ENCODE measurements at regions not wholly inside any gene's neighbourhood (a gene's known extent, or its start where the extent isn't known, plus 50 kb on each side); places are given as distances from the start of the nearest gene placed in this dataset.

GRCh38 chr12:75712223-75712622, 200.8 kb upstream of the KRR1 start:
- intact Hi-C loops (cut with micrococcal nuclease) = loop anchor here (10.0 kb wide), 1 partner anchor 187 kb away; no protein-coding TSS in a partner anchor
- no peak overlapping the region for H3K4me3 Mint-ChIP-seq
- H3K27me3 Mint-ChIP-seq = peaks cover 26% of the 10 kb centered on the region
- DNase-seq = no peak
- no peaks in the 10 kb centered on the region for H3K36me3 Mint-ChIP-seq (ENCODE audit: low read depth)
- H3K4me1 Mint-ChIP-seq = peaks cover 12% of the 10 kb centered on the region
- H3K9me3 Mint-ChIP-seq = peaks cover 6% of the 10 kb centered on the region
- H3K27ac Mint-ChIP-seq = no peak overlapping the region

GRCh38 chr12:75711271-75711670, 199.9 kb upstream of the KRR1 start:
- Mint-ChIP-seq H3K4me3 (no peak overlapping the region), H3K36me3 (ENCODE audit: low read depth) (no peaks in the 10 kb centered on the region), H3K27me3 (peaks cover 30% of the 10 kb centered on the region), H3K27ac (no peak overlapping the region), H3K9me3 (peaks cover 6% of the 10 kb centered on the region), H3K4me1 (peaks cover 15% of the 10 kb centered on the region)
- no peak for DNase-seq
- intact Hi-C loops (cut with micrococcal nuclease) = loop anchor here (10.0 kb wide), 1 partner anchor 186 kb away; no protein-coding TSS in a partner anchor

GRCh38 chr12:75710361-75711069, 199.1 kb upstream of the KRR1 start:
- no peak overlapping the region for H3K27ac Mint-ChIP-seq
- H3K36me3 Mint-ChIP-seq (ENCODE audit: low read depth) = no peaks in the 10 kb centered on the region
- H3K4me1 Mint-ChIP-seq = peaks cover 15% of the 10 kb centered on the region
- DNase-seq = no peak
- intact Hi-C loops (cut with micrococcal nuclease) = loop anchor here (10.0 kb wide), 1 partner anchor 186 kb away; no protein-coding TSS in a partner anchor
- peaks cover 6% of the 10 kb centered on the region for H3K9me3 Mint-ChIP-seq
- peaks cover 30% of the 10 kb centered on the region for H3K27me3 Mint-ChIP-seq
- H3K4me3 Mint-ChIP-seq = no peak overlapping the region

GRCh38 chr12:75709503-75709902, 198.1 kb upstream of the KRR1 start:
- Mint-ChIP-seq H3K9me3 (peaks cover 6% of the 10 kb centered on the region), H3K4me3 (no peak overlapping the region), H3K36me3 (ENCODE audit: low read depth) (no peaks in the 10 kb centered on the region), H3K27ac (no peak overlapping the region), H3K4me1 (peaks cover 11% of the 10 kb centered on the region), H3K27me3 (peaks cover 32% of the 10 kb centered on the region)
- intact Hi-C loops (cut with micrococcal nuclease) = no loop called here
- DNase-seq = no peak

GRCh38 chr12:75708802-75709201, 197.4 kb upstream of the KRR1 start:
- Mint-ChIP-seq H3K9me3 (peaks cover 6% of the 10 kb centered on the region), H3K4me1 (peaks cover 8% of the 10 kb centered on the region), H3K36me3 (ENCODE audit: low read depth) (no peaks in the 10 kb centered on the region), H3K27me3 (peaks cover 29% of the 10 kb centered on the region), H3K4me3 (no peak overlapping the region), H3K27ac (no peak overlapping the region)
- intact Hi-C loops (cut with micrococcal nuclease) = no loop called here
- no peak for DNase-seq

- H3K27me3 Mint-ChIP-seq = peaks cover 24% of the 10 kb centered on the region
- H3K4me1 Mint-ChIP-seq = peaks cover 4% of the 10 kb centered on the region
- intact Hi-C loops (cut with micrococcal nuclease) = no loop called here
- no peaks in the 10 kb centered on the region for H3K36me3 Mint-ChIP-seq (ENCODE audit: low read depth)
- DNase-seq = no peak
- no peak overlapping the region for H3K27ac Mint-ChIP-seq
- no peak overlapping the region for H3K4me3 Mint-ChIP-seq
- H3K9me3 Mint-ChIP-seq = peaks cover 6% of the 10 kb centered on the region
Measured at GRCh38 chr12:75707983-75708382, 196.6 kb upstream of the KRR1 start.

- intact Hi-C loops (cut with micrococcal nuclease) = no loop called here
- H3K36me3 Mint-ChIP-seq (ENCODE audit: low read depth) = no peaks in the 10 kb centered on the region
- H3K27ac Mint-ChIP-seq = no peak overlapping the region
- peaks cover 6% of the 10 kb centered on the region for H3K9me3 Mint-ChIP-seq
- no peak overlapping the region for H3K4me3 Mint-ChIP-seq
- H3K4me1 Mint-ChIP-seq = peaks cover 4% of the 10 kb centered on the region
- peaks cover 22% of the 10 kb centered on the region for H3K27me3 Mint-ChIP-seq
- no peak for DNase-seq
Measured at GRCh38 chr12:75706786-75707605, 195.6 kb upstream of the KRR1 start.

GRCh38 chr12:75705749-75706711, 194.6 kb upstream of the KRR1 start:
- peaks cover 4% of the 10 kb centered on the region for H3K9me3 Mint-ChIP-seq
- H3K27me3 Mint-ChIP-seq = peaks cover 22% of the 10 kb centered on the region
- no peak overlapping the region for H3K27ac Mint-ChIP-seq
- peaks cover 4% of the 10 kb centered on the region for H3K4me1 Mint-ChIP-seq
- H3K4me3 Mint-ChIP-seq = no peak overlapping the region
- H3K36me3 Mint-ChIP-seq (ENCODE audit: low read depth) = no peaks in the 10 kb centered on the region
- intact Hi-C loops (cut with micrococcal nuclease) = no loop called here
- no peak for DNase-seq

GRCh38 chr12:75704664-75705063, 193.3 kb upstream of the KRR1 start:
- DNase-seq = no peak
- intact Hi-C loops (cut with micrococcal nuclease) = no loop called here
- no peak overlapping the region for H3K27ac Mint-ChIP-seq
- peaks cover 4% of the 10 kb centered on the region for H3K4me1 Mint-ChIP-seq
- H3K4me3 Mint-ChIP-seq = no peak overlapping the region
- H3K27me3 Mint-ChIP-seq = peaks cover 14% of the 10 kb centered on the region
- H3K9me3 Mint-ChIP-seq = no peaks in the 10 kb centered on the region
- no peaks in the 10 kb centered on the region for H3K36me3 Mint-ChIP-seq (ENCODE audit: low read depth)

- no peaks in the 10 kb centered on the region for H3K9me3 Mint-ChIP-seq
- intact Hi-C loops (cut with micrococcal nuclease) = no loop called here
- no peak for DNase-seq
- no peak overlapping the region for H3K4me3 Mint-ChIP-seq
- peaks cover 4% of the 10 kb centered on the region for H3K4me1 Mint-ChIP-seq
- H3K27me3 Mint-ChIP-seq = peaks cover 9% of the 10 kb centered on the region
- no peaks in the 10 kb centered on the region for H3K36me3 Mint-ChIP-seq (ENCODE audit: low read depth)
- no peak overlapping the region for H3K27ac Mint-ChIP-seq
Measured at GRCh38 chr12:75704208-75704607, 192.8 kb upstream of the KRR1 start.

GRCh38 chr12:75703131-75703530, 191.7 kb upstream of the KRR1 start:
- Mint-ChIP-seq H3K9me3 (no peaks in the 10 kb centered on the region), H3K27ac (no peak overlapping the region), H3K36me3 (ENCODE audit: low read depth) (no peaks in the 10 kb centered on the region), H3K4me1 (peaks cover 4% of the 10 kb centered on the region), H3K4me3 (no peak overlapping the region), H3K27me3 (peaks cover 8% of the 10 kb centered on the region)
- DNase-seq = no peak
- intact Hi-C loops (cut with micrococcal nuclease) = no loop called here

GRCh38 chr12:75702477-75703093, 191.2 kb upstream of the KRR1 start:
- Mint-ChIP-seq H3K27ac (no peak overlapping the region), H3K9me3 (no peaks in the 10 kb centered on the region)
- intact Hi-C loops (cut with micrococcal nuclease) = no loop called here

GRCh38 chr12:75701859-75702258, 190.4 kb upstream of the KRR1 start:
- Mint-ChIP-seq H3K4me3 (no peak overlapping the region), H3K27ac (no peak overlapping the region), H3K9me3 (no peaks in the 10 kb centered on the region), H3K4me1 (peaks cover 2% of the 10 kb centered on the region), H3K27me3 (peaks cover 4% of the 10 kb centered on the region), H3K36me3 (ENCODE audit: low read depth) (no peaks in the 10 kb centered on the region)
- intact Hi-C loops (cut with micrococcal nuclease) = no loop called here
- no peak for DNase-seq

More at GRCh38 chr12:75702477-75703093, 191.2 kb upstream of the KRR1 start:
- DNase-seq = no peak
- H3K36me3 Mint-ChIP-seq (ENCODE audit: low read depth) = no peaks in the 10 kb centered on the region
- peaks cover 7% of the 10 kb centered on the region for H3K27me3 Mint-ChIP-seq
- H3K4me3 Mint-ChIP-seq = no peak overlapping the region
- H3K4me1 Mint-ChIP-seq = peaks cover 4% of the 10 kb centered on the region
